ENCODE measurements at regions not wholly inside any gene's neighbourhood (a gene's known extent, or its start where the extent isn't known, plus 50 kb on each side); places are given as distances from the start of the nearest gene placed in this dataset.
"Not testable (repeated sequence)": the region's sequence is repeated elsewhere in the genome, so short reads cannot be mapped to it uniquely, and the experiment has no call there.

DNA sequence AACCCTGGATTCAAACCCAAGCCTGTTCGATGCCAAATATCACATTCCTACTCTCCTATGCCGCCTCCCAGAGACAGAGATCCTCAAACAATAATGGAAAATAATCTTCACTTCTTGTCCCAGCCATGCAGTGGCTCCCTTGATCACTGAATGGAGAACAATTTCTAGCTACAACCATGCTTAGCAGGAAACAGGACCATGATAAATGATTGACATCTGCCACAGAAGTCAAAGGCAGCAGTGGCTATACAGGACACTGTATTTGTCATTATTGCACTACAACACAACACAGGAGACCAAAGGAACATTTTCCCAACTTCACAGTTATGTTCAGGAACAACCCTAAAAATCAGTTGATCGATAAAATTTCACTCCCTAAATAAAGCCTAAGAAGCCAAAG, 243.3 kb upstream of the SLC7A11 start:
- DNase-seq, result no peak

DNA sequence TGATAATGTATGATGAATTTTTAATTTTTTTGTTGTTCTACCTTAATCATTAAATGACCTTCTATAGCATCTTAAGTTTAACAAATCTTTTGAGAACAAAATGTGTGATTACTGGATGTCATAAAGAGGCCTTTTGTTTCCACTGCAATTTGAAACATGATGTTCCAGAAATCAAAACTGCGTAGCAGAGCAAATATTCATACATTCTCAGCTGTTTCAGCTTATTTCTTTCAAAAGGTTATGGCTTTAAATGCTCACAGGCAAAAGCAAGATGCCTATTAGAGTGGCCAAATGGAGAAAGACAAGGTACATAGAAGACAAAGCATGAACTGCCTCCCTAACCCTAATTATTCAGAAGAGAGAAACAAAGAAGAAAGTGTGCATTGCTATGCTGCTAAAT, 233.0 kb upstream of the SLC7A11 start:
- DNase-seq, result no peak

DNA sequence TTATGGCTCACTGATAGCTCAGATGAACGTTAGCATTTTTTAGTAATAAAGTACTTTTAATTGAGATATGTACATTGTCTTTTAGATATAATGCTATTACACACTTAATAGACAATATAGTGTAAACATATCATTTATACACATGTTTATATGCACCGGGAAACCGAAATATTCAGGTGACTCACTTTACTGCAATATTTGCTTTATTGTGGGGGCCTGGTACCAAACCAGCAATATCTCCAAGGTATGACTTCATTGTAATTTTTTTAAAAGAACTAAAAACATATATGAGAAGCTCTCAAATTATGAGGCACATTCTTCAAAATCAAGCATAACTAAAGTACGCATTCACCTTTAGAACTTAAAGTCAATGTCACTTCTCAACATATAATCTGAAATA, 231.2 kb upstream of the SLC7A11 start:
- no peak for DNase-seq

DNA sequence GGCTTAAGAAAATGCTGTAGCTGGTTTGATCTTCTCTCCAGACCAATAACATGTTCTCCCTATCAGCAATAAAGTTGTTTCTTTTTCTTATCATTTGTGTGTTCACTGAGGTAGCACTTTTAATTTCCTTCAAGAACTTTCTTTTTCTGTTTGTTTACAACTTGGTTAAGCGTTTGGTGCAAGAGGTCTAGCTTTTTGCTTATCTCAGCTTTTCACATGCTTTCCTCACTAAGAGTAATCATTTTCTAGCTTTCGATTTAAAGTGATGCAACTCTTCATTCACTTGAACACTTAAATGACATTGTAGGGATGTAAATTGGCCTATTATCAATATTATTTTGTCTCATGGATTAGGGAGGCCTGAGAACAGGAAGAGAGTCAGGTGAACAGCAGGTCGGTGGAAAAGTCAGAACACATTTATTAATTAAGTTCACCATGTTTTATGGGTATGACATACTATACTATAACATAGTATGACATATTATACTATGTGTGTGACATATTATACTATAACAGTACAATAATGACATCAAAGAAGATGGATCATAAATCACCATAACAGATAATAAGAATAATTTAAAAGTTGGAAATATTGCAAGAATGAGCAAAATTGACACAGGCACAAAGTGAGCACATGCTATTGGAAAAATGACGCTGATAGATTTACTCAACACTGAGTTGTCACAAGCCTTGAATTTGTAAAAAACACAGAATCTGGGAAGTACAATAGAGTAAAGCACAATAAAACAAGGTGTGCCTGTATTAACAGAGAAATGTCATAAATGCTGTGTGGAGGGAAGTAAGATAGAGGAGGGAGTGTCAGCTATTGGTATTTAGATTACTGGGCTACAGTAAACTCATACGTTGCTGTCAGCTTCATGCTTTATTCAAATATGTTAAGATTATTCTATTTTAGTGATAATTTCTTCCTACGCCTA, 218.6 kb upstream of the SLC7A11 start:
- no peak for DNase-seq

DNA sequence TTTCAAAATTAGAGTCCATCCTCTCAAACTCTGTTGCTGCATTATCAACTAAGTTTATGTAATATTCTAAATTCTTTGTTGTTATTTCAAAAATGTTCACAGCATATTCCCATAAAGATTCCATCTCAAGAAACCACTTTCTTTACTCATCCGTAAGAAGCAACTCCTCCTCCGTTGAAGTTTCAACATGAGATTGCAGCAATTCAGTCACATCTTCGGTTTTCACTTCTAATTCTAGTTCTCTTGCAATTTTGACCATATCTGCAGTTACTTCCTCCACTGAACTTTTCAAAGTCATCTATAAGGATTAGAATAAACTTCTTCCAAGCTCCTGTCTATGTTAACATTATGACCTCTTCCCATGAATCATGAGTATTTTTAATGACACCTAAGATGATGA, 216.6 kb upstream of the SLC7A11 start:
- no peak for DNase-seq

DNA sequence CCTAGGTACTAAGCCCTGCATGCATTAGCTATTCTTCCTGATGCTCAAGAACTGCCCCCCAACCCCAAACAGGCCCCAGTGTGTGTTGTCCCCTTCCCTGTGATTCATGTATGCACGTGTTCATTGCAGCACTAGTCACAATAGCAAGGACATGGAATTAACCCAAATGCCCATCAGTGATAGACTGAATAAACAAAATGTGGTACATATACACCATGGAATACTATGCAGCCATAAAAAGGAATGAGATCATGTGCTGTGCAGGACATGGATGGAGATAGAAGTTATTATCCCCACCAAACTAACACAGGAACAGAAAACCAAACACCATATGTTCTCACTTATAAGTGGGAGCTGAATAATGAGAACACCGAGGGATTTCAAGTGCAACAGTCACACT, 214.2 kb upstream of the SLC7A11 start:
- not testable (repeated sequence) for DNase-seq

DNA sequence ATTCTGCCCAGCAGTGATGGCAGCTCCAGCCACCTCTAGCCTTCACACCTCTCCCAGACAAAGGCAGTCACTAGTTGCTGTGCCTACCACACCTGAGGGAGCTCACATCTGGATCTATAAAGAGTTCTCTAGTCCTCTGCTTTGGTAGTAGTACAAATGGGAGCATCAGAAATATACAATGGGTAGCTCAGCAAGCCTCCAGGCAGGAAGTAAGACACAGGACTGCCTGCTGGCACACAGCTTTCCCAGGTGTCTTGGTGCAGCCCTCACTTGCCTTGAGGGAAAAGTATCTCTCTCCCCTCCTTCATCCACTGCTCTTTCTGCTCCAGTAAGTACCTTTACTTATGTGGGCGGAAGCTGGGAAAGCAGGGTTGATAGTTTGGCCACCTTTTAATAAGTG, 212.9 kb upstream of the SLC7A11 start:
- DNase-seq, result no peak

DNA sequence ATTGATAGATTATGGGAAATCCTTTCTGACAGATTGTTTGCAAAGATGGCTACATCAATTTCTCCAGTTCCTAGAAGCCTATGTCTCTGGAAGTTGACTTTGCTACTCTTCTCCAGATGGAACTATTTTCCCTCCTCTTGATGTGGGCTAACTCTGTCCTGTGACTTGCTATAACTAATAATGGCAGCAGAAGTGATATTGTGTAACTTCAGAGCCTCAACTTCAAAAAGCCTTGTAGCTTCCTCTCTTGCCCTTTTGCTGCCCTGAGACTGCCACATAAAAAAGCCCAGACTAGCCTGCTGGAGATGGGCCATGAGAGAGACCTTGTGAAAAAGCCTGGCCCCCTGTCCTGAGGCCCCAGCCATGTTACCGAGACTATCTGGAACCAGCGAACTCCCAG, 210.7 kb upstream of the SLC7A11 start:
- DNase-seq, result no peak

DNA sequence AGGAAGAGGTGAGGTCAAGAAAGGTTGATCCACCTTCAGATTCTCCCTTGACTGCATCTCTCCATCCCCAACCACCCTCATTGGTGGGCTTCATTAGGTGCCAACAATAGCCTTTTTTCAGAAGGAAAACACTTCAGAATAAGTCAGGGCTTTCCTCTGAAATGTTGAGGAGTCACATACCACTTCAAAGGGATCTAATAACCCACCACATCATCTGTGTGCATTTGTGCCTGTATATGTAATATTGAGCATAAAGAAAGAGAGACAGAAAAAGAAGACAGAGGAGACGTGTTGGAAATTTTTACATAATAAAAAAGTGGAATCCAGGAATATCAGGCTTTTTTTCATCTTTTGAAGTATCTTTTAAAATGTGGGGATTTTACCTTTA, 209.1 kb upstream of the SLC7A11 start:
- no peak for DNase-seq

DNA sequence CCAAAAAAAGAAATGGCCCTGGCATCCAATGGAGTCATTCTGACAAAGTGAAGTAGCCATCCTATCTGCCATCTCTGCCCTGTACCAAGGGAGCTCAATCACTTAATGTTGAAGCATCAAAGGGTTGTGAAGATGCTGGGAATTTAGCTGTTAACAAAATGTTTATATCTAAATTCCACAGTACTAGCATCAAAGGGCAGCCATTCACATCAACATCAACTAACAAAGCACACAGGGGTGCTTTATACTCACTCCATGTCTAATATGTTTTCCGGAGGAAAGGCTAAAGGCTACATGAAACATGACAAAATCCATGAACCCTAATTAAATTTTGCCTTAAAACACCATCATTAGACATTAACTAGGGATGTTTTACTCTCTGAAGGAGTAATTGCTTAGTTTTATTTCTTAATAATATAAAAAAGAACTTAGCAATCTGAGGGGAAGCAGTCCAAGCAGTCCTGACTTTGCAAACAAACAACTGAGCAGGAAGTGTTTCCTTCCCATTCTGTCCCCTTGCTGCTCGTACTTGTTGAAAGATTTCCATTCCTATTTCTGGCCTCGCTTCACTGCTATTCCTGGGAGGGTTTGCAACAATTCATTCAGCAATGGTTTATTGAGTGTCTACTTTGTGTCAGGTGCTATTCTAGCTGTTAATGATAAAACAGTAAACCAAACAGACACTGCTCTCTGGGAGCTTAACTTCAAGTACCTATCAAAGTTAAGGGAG, 208.6 kb upstream of the SLC7A11 start:
- DNase-seq, result no peak

DNA sequence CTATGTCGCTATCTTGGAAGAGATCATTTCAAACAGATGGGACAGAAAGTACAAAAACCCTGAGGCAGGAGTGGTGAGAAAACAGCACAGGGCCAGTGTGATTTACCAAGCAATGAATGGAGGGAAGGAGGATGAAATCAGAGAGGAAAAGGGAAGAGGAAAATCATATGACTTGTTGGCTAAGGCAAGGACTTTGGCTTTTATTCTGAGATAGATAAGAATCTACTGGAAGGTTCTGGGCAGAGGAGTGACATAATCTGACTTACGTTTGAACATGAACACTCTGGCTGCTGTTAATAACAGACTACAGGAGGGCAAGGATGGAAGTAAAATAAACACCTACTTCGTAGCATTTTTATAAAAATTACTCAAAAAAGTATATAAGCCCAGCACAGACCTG, 207.8 kb upstream of the SLC7A11 start:
- DNase-seq, result no peak

DNA sequence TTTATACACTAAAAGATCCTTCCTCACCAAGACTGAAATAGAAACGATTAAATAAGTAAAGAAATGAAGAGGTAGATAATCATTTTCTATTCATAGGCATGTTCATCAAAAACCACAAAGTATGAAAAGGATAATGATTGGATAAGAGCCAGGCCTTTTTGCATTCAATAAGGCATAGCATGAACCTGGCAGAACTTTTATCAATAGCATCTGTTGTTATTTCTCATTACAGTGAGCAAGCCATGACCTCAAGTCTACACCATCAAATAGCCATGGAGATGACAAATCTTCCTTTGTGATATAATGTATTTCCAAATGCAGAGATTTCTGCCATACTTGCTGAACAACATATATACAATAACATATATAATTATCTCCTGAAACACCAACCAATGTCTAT, 206.0 kb upstream of the SLC7A11 start:
- no peak for DNase-seq

DNA sequence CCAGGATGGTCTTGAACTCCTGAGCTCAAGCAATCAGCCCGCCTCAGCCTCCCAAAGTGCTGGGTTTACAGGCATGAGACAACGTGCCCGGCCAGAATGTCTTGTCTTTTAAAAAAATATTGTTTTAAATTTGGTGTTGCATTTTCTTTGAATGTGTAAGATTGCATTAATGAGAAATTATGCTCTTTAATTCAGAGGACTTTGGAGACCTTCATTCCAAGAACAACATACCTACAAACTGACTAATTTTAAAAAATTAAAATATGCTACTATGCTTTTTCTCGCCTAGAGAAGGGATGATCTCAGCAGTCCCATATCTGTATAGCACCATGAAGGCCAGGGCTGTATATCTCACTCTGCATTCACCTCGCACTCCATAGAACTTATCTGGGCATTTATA, 204.3 kb upstream of the SLC7A11 start:
- no peak for DNase-seq

DNA sequence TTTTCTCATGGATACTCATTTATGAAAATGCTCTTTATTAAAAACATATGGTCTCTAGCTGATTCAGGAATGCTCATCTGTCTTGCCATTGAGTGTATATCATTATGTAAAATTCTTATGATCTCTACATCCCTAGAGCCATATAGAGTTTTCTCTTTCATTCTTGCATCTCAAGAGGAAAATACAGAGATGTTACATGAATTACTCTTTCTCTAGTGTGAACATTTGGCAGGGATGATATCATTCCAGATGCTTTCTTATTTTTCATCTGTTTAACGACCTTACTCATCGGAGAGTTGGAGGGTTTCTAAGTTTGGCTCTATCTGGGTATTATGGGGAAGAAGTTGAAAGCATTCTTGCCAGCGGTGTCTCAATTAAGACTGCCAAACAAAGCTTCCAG, 202.9 kb upstream of the SLC7A11 start:
- DNase-seq, result no peak

DNA sequence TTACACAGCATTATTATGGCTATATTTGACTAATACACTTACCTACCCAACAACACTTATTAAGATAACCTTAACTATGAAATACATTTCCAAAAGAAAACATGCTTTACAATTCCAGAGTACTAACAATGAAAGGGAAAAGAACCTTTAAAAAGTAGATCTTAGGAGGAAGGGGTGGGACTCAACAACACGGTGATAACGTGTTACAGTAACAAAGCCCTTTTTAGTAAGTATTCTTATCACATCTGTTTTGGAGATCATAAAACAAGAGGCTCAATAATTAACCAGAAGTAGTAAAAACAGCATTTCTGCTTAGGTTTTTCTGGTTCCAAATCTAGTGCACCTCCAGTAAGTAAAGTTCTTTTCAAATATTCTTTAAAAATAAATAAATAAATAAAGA, 202.1 kb upstream of the SLC7A11 start:
- DNase-seq, result no peak

DNA sequence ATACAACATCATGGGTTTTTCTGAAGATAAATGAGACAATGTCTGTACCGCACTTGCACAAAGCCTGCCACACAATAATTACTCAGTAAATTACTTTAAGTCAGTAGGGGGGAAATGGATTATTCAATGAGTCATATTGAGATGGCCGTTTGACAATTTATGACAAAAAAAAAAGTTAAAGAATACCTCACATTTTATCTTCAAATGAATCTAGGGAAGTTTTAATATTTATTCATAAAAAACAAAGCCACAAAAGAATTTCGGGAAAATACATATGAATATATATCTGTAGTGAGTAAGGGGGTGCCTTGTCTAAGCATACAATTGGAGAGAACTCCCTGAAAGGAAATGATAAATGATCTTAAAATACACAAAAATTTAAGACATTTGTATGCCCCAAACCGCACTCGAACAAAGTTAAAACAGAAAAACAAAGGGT, 197.0 kb upstream of the SLC7A11 start:
- no peak for DNase-seq

DNA sequence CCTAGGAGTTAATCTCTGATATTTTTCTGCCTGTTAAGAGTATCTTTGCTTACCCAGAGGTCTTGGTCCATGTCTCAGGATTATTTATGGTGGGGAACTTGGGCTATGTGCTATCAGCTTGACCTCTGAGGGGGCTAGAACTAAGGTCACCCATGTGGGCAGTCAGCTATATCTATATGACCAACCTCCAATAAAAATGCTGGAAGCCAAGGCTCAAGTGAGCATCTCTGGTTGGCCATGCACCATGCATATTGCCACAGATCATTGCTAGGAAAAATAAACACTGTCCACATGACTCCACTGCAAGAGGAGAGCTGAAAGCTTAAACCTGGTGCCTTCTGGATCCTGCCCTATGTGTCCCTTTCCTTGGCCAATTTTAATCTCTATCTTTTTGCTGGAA, 196.5 kb upstream of the SLC7A11 start:
- DNase-seq, result no peak

DNA sequence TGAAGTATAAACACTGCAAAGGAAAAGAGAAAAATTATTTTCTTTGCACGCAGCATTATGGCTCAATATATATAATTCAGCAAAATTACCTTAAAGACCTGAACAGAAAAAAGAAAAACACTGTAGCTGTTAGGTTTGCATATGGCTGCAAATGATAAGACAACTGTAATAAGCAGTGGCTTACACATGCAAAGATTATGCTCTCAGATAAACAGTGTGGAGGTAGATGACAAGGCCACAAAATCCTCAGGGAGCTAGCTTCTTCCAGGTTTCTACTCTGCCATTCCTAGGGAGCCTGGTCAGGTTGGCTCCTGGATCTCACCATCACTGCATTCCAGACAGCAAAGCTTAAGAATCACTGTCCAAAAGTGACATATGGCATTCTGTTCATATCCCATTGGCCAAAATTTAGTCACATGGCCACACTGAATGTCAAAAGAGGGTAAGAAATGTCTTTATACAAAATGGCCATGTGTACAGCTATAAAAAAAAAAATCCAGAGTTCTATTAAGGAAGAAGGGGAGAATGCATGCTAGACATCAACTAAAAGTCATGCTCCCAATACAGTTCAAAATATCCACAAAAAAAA, 195.2 kb upstream of the SLC7A11 start:
- DNase-seq, result no peak

DNA sequence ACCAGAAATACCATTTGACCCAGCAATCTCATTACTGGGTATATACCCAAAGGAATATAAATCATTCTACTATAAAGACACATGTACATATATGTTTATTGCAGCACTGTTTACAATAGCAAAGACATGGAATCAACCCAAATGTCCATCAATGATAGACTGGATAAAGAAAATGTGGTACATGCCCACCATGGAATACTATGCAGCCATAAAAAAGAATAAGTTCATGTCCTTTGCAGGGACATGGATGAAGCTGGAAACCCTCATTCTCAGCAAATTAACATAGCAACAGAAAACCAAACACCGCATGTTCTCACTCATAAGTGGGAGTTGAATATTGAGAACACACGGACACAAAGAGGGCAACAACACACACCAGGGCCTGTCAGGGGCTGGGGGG, 193.6 kb upstream of the SLC7A11 start:
- not testable (repeated sequence) for DNase-seq

DNA sequence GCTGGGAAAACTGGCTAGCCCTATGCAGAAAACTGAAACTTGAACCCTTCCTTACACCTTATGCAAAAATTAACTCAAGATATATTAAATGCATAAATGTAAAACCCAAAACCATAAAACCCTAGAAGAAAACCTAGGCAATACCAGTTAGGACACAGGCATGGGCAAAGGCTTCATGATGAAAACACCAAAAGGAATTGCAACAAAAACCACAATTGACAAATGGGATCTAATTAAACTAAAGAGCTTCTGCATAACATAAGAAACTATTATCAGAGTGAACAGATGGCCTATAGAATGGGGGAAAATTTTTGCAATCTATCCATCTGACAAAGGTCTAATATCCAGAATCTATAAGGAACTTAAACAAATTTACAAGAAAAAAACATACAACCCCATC, 192.9 kb upstream of the SLC7A11 start:
- not testable (repeated sequence) for DNase-seq

DNA sequence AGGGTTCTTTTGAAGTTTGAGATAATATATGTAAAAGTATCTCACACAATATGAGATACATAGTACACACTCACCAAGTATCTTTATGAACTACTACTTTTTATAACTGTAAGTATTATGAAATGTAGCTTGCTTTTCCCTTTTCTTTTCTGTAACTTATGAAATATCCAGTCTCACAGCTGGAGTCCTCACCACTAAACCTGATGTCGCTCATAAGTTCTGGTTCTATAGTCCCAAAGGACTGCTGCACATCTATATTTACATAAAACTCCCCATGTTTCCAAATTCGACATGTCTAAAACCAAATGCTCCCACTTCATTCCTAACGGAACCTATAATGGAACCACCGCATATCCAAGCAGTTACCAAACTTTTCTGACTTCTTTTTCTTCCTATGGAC, 186.5 kb upstream of the SLC7A11 start:
- no peak for DNase-seq

DNA sequence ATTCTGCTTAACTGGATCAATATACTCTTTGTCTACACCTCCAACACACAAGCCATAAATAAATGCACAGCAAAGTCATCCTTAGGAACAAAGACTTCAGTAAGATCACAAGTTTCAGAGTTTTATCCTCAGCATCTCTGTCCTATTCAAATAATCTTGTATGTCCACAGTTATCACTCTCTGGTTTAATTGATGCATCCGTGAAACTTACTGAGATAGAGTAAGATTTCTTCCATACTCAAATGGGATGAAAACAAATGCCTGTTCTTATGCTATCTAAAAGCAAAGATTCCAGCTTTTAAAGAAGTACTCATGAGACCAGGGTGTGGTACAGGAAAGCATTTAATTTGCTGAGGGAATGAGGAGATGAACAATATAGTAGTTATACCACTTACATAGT, 184.6 kb upstream of the SLC7A11 start:
- DNase-seq, result no peak

DNA sequence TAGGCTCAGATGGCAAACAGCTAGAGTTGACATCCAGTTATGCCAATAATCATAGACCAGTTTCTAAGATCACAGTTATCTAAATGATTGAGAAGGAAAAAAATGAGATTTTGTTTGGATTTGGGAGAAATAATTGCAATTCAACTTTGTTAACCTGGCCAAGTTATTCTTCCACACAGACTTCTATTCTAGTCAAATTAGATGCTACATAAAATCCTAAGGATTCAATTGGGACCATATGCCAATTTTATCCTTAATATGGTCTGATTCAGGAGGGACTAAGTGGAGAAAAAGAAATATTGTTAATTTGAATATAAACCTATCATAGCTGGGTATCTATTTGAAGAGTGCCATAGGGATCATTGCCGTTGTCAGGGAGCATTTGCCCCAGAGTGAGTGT, 178.3 kb upstream of the SLC7A11 start:
- no peak for DNase-seq

DNA sequence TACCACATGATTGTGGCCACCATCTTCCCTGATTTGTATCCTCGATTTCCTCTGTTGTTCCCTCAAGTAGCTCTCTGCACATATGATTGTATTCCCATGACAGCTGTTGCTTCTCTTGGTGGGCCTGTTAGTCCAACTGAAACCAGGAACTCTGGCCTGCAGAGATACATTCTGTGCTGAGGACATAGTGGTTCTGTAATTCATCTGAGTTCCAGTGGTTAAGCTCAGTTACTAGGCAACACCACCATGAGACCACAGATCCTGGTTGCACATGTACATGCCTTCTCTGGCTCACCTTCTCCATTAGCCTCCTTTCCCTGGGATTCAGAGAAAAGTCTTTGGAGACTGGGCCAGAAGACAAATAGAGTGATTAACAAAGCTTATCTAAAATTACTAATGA, 172.1 kb upstream of the SLC7A11 start:
- no peak for DNase-seq

Data from NCI-H1105 (cell line).